ENCODE measurements at regions not wholly inside any gene's neighbourhood (a gene's known extent, or its start where the extent isn't known, plus 50 kb on each side); places are given as distances from the start of the nearest gene placed in this dataset.

DNA sequence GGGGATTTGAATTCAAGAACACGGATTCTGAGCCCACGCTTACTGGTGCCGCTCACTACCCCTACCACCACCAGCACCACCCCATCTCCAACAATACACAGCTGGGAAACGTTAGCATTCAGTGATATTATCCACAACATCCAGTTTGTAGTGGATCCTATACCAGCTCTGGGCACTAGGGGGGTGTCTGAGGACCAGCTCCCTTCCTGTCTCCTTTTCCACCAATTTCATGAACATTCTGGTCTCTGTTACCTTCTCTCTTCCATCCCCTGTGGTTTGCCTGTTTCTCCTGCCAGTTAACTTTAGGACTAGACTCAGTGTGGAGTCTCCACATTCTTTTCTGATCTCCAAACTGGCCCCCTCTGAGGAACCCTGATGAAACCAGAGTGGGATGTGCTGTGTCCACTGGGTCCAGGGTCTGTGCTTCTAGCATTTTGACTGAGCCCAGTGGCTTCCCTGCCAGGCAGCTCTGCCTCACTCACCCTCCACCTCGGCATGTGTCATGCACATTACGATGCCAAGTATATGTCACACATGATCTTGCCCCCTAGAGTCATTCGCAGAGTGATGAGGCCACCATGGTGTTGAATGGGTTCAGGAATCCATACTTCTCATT is 187.0 kb upstream of the CDH13 start:
- Histone ChIP-seq H3K27me3 (no peaks in the 10 kb centered on the region), H3K4me3 (no peak overlapping the region), H3K36me3 (no peaks in the 10 kb centered on the region), H3K4me1 (ENCODE audit: insufficient read depth) (no peaks in the 10 kb centered on the region), H3K9me3 (no peaks in the 10 kb centered on the region), H3K27ac (no peak overlapping the region)
- TF ChIP-seq POLR2A (IDR thresholded peaks at IDR 0.05) (no peak), EP300 (IDR thresholded peaks at IDR 0.05) (no peak)
- TF ChIP-seq, protein P1, sequence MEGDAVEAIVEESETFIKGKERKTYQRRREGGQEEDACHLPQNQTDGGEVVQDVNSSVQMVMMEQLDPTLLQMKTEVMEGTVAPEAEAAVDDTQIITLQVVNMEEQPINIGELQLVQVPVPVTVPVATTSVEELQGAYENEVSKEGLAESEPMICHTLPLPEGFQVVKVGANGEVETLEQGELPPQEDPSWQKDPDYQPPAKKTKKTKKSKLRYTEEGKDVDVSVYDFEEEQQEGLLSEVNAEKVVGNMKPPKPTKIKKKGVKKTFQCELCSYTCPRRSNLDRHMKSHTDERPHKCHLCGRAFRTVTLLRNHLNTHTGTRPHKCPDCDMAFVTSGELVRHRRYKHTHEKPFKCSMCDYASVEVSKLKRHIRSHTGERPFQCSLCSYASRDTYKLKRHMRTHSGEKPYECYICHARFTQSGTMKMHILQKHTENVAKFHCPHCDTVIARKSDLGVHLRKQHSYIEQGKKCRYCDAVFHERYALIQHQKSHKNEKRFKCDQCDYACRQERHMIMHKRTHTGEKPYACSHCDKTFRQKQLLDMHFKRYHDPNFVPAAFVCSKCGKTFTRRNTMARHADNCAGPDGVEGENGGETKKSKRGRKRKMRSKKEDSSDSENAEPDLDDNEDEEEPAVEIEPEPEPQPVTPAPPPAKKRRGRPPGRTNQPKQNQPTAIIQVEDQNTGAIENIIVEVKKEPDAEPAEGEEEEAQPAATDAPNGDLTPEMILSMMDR (IDR thresholded peaks at IDR 0.05), result no peak
- intact Hi-C loops (cut with DNase I), result no loop called here
- WGBS, 3 donors, result 61 to 75% (median 70%) methylated on average over 7 of the region's 7 CpGs
- no peak for DNase-seq

GRCh38 chr16:82433042-82433441 is 193.7 kb upstream of the CDH13 start:
- no peak overlapping the region for H3K27ac ChIP-seq
- TF ChIP-seq, protein P1 (IDR thresholded peaks at IDR 0.05), result no peak
- TF ChIP-seq POLR2A (IDR thresholded peaks at IDR 0.05) (no peak), EP300 (IDR thresholded peaks at IDR 0.05) (no peak)
- H3K4me3 ChIP-seq, result no peak overlapping the region
- DNase-seq, result no peak
- no peaks in the 10 kb centered on the region for H3K9me3 ChIP-seq
- intact Hi-C loops (cut with DNase I), result loop anchor here in 1 of 4 donors (5.0 kb wide), 1 partner anchor 241 kb away; no protein-coding TSS in a partner anchor
- H3K36me3 ChIP-seq, result no peaks in the 10 kb centered on the region
- H3K27me3 ChIP-seq, result no peaks in the 10 kb centered on the region
- no peaks in the 10 kb centered on the region for H3K4me1 ChIP-seq (ENCODE audit: insufficient read depth)
- 73 to 82% (median 76%) methylated on average over 2 of the region's 2 CpGs for WGBS, 3 donors

DNA sequence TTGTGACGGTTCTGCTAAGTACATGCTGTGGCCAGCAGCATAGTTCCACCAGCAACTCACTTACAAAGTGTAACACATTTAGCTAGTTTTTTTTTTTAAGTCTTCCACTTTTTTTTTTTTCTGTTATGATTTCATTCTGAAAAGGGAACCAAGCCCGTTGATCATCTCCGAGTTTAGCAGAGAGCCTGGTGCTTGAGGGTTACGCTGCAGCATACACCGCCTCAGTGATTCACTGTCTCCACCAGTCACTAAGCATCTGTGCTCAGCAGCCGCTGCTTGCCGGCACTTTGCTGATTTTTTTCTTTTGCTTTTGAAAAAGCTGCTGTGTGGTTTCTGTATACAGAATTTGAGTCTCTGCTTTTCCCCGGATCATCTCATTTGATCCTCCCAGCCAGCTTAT is 194.5 kb upstream of the CDH13 start:
- H3K27me3 ChIP-seq, result no peaks in the 10 kb centered on the region
- intact Hi-C loops (cut with DNase I), result loop anchor here in 1 of 4 donors (5.0 kb wide), 1 partner anchor 240 kb away; no protein-coding TSS in a partner anchor
- no peaks in the 10 kb centered on the region for H3K4me1 ChIP-seq (ENCODE audit: insufficient read depth)
- TF ChIP-seq, protein P1 (IDR thresholded peaks at IDR 0.05), result no peak
- TF ChIP-seq EP300 (IDR thresholded peaks at IDR 0.05) (no peak), POLR2A (IDR thresholded peaks at IDR 0.05) (no peak)
- no peak overlapping the region for H3K4me3 ChIP-seq
- DNase-seq, result no peak
- H3K9me3 ChIP-seq, result no peaks in the 10 kb centered on the region
- no peak overlapping the region for H3K27ac ChIP-seq
- H3K36me3 ChIP-seq, result no peaks in the 10 kb centered on the region
- 45 to 48% (median 45%) methylated on average over 8 of the region's 8 CpGs for WGBS, 3 donors

DNA sequence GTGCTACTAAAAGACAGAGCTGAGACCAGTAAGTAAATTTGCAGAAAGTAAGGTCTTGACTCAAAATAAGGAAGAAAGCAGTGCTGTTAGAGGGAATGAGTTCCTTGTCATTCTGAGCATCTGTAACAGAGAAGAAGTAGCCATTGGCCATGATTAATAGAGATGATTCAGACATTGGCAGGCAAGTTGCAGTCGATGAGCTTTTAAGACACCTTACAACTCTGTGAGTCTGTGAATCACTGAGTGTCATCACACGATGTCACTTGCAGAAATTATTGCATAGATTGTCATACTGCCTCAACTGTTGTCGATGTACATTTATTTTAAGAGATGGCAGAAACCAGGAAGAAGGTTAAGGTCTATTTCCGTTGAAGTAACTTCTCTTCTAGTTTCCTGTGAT is 201.1 kb upstream of the CDH13 start:
- no peaks in the 10 kb centered on the region for H3K4me1 ChIP-seq (ENCODE audit: insufficient read depth)
- H3K9me3 ChIP-seq, result no peaks in the 10 kb centered on the region
- no peaks in the 10 kb centered on the region for H3K27me3 ChIP-seq
- no peak overlapping the region for H3K4me3 ChIP-seq
- TF ChIP-seq, protein P1 (IDR thresholded peaks at IDR 0.05), result no peak
- TF ChIP-seq POLR2A (IDR thresholded peaks at IDR 0.05), result no peak
- no peak for TF ChIP-seq EP300 (IDR thresholded peaks at IDR 0.05)
- no peak for DNase-seq
- no peaks in the 10 kb centered on the region for H3K36me3 ChIP-seq
- no peak overlapping the region for H3K27ac ChIP-seq
- intact Hi-C loops (cut with DNase I), result no loop called here
- WGBS, 3 donors, result 64 to 67% (median 65%) methylated on average over 4 of the region's 4 CpGs
